Loucy (cell line): ENCODE measurements at regions not wholly inside any gene's neighbourhood (a gene's known extent, or its start where the extent isn't known, plus 50 kb on each side); places are given as distances from the start of the nearest gene placed in this dataset.

Experiments used
- H2AFZ ChIP-seq: fragments of 200-600 bp; sonication (generic); 2 replicates; pipeline ENCODE4 v1.6.0; 2016; ENCODE audit warnings: antibody characterized with exemption, mild to moderate bottlenecking, low read length, moderate library complexity
- H3F3A ChIP-seq: fragments of 200-600 bp; 2 replicates; pipeline ENCODE4 v1.6.0; 2016; ENCODE audit warnings: antibody characterized with exemption, low read depth, mild to moderate bottlenecking
- H3K27me3 ChIP-seq: fragments of 200-600 bp; sonication (generic); 2 replicates; pipeline ENCODE4 v1.6.1; 2014; ENCODE audit warnings: low read length, mild to moderate bottlenecking; ENCODE audit not compliant: insufficient read depth, poor library complexity, severe bottlenecking
- H3K36me3 ChIP-seq: fragments of 200-600 bp; sonication (generic); 2 replicates; pipeline ENCODE4 v1.6.1; 2016; ENCODE audit warnings: low read length; ENCODE audit not compliant: insufficient read depth
- H3K4me1 ChIP-seq: fragments of 200-600 bp; sonication (generic); 2 replicates; pipeline ENCODE4 v1.5.1; 2014; ENCODE audit warnings: low read length, mild to moderate bottlenecking; ENCODE audit not compliant: insufficient read depth, poor library complexity, severe bottlenecking
- H3K4me2 ChIP-seq: fragments of 200-600 bp; sonication (generic); 2 replicates; pipeline ENCODE4 v1.6.0; 2014; ENCODE audit warnings: antibody characterized with exemption, low read length, low read depth, mild to moderate bottlenecking; ENCODE audit not compliant: poor library complexity, severe bottlenecking
- H3K4me3 ChIP-seq: fragments of 200-600 bp; sonication (generic); 2 replicates; pipeline ENCODE4 v1.5.1; 2014; ENCODE audit warnings: low read length, mild to moderate bottlenecking, mixed read lengths; ENCODE audit not compliant: poor library complexity, severe bottlenecking
- H3K79me2 ChIP-seq: fragments of 200-600 bp; sonication (generic); 2 replicates; pipeline ENCODE4 v1.6.1; 2014; ENCODE audit warnings: low read length; ENCODE audit not compliant: insufficient read depth
- H3K9ac ChIP-seq: fragments of 200-600 bp; sonication (generic); 2 replicates; pipeline ENCODE4 v1.6.0; 2014; ENCODE audit warnings: mild to moderate bottlenecking, low read depth, low read length, moderate library complexity; ENCODE audit not compliant: poor library complexity, severe bottlenecking
- H3K9me2 ChIP-seq: fragments of 200-600 bp; sonication (generic); replicated peaks from 2 replicates; pipeline ENCODE4 v1.6.1; 2016; ENCODE audit warnings: low read depth, low read length, mixed read lengths
- H3K9me3 ChIP-seq: fragments of 200-600 bp; sonication (generic); 2 replicates; pipeline ENCODE4 v1.6.1; 2014; ENCODE audit warnings: mild to moderate bottlenecking, antibody characterized with exemption, low read length, low read depth; ENCODE audit not compliant: insufficient read depth
- H4K20me1 ChIP-seq: fragments of 200-600 bp; sonication (generic); 2 replicates; pipeline ENCODE4 v1.6.0; 2014; ENCODE audit warnings: antibody characterized with exemption, low read length, mild to moderate bottlenecking; ENCODE audit not compliant: insufficient read depth, poor library complexity, severe bottlenecking
- CTCF ChIP-seq: fragments of 200-600 bp; sonication (generic); conservative IDR thresholded peaks from 2 replicates; pipeline ENCODE4 v1.5.1; 2014; ENCODE audit warnings: mild to moderate bottlenecking, antibody characterized with exemption, low read length
- EZH2phosphoT487 ChIP-seq: fragments of 200-600 bp; IDR thresholded peaks from 2 replicates; pipeline ENCODE4 v1.6.1; 2018; ENCODE audit warnings: antibody characterized with exemption, mild to moderate bottlenecking, moderate library complexity, borderline replicate concordance

GRCh38 chr13:48906200-48906599 lies 69.5 kb upstream of the FNDC3A start:
- no peaks in the 10 kb centered on the region for H3K27me3 ChIP-seq
- no peaks in the 10 kb centered on the region for H3F3A ChIP-seq
- H4K20me1 ChIP-seq, result no peaks in the 10 kb centered on the region
- H3K4me3 ChIP-seq, result no peak overlapping the region
- no peak overlapping the region for H3K9ac ChIP-seq
- H2AFZ ChIP-seq, result no peak overlapping the region
- TF ChIP-seq CTCF, result no peak
- no peak overlapping the region for H3K4me2 ChIP-seq
- no peaks in the 10 kb centered on the region for H3K4me1 ChIP-seq
- H3K9me2 ChIP-seq, result no peaks in the 10 kb centered on the region
- H3K36me3 ChIP-seq, result no peaks in the 10 kb centered on the region
- H3K79me2 ChIP-seq, result no peaks in the 10 kb centered on the region
- no peaks in the 10 kb centered on the region for H3K9me3 ChIP-seq

- Histone ChIP-seq H3K9me2 (no peaks in the 10 kb centered on the region), H3K36me3 (no peaks in the 10 kb centered on the region), H3K9me3 (no peaks in the 10 kb centered on the region), H3K27me3 (no peaks in the 10 kb centered on the region), H3F3A (no peaks in the 10 kb centered on the region), H3K4me1 (no peaks in the 10 kb centered on the region), H3K9ac (no peak overlapping the region), H4K20me1 (no peaks in the 10 kb centered on the region), H3K4me3 (no peak overlapping the region), H3K4me2 (no peak overlapping the region), H2AFZ (no peak overlapping the region), H3K79me2 (no peaks in the 10 kb centered on the region)
- no peak for TF ChIP-seq CTCF
- no peak for TF ChIP-seq EZH2phosphoT487
These were observed 67.2 kb upstream of the FNDC3A start for GRCh38 chr13:48908381-48909055.

- Histone ChIP-seq H3K4me2 (no peak overlapping the region), H3F3A (no peaks in the 10 kb centered on the region), H3K4me1 (no peaks in the 10 kb centered on the region), H3K79me2 (no peaks in the 10 kb centered on the region), H3K9ac (no peak overlapping the region), H3K9me3 (no peaks in the 10 kb centered on the region), H3K36me3 (no peaks in the 10 kb centered on the region), H2AFZ (no peak overlapping the region), H3K9me2 (no peaks in the 10 kb centered on the region), H4K20me1 (no peaks in the 10 kb centered on the region), H3K27me3 (no peaks in the 10 kb centered on the region), H3K4me3 (no peak overlapping the region)
- TF ChIP-seq CTCF (no peak), EZH2phosphoT487 (no peak)
These were observed 66.7 kb upstream of the FNDC3A start for GRCh38 chr13:48909056-48909389.
